Jurkat, Clone E6-1 (cell line): ENCODE measurements at regions not wholly inside any gene's neighbourhood (a gene's known extent, or its start where the extent isn't known, plus 50 kb on each side); places are given as distances from the start of the nearest gene placed in this dataset.
"Not testable (repeated sequence)": the region's sequence is repeated elsewhere in the genome, so short reads cannot be mapped to it uniquely, and the experiment has no call there.

Source experiments
- DNase-seq: peaks from one replicate; pipeline ENCODE4 v3.0.0-alpha.2; 2011; ENCODE audit warnings: low read depth, low spot score
- H3K4me3 ChIP-seq: 2 replicates; pipeline ENCODE4 v1.5.1; 2011; ENCODE audit warnings: mild to moderate bottlenecking, low read length, control low read depth, moderate library complexity

- DNase-seq = not testable (repeated sequence)
Observed at GRCh38 chr21:32823296-32823695, 51.7 kb upstream of the PAXBP1 start.

DNA sequence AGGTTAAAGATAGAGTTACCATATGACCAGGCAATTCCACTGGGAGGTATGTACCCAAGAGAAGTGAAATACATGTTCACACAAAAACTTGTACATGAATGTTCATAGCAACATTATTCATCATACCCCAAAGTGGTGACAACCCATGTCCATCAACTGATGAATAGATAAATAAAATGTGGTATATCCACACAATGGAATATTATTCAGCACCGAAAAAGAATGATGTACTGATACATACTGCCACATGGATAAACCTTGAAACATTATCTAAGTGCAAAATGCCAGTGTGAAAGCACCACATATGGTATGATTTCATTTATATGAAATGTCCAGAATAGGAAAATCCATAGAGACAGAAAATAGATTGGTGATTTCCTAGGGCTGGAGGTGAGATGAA lies 53.4 kb upstream of the PAXBP1 start:
- H3K4me3 ChIP-seq = no peak overlapping the region
- no peak for DNase-seq

More at GRCh38 chr21:32823296-32823695, 51.7 kb upstream of the PAXBP1 start:
- not testable (repeated sequence) for H3K4me3 ChIP-seq

GRCh38 chr21:32826329-32827167 lies 55.0 kb upstream of the PAXBP1 start:
- no peak overlapping the region for H3K4me3 ChIP-seq
- peak; percentile 64 for DNase-seq

- DNase-seq = no peak
Observed at GRCh38 chr21:32828908-32829307, 57.4 kb upstream of the PAXBP1 start.

DNA sequence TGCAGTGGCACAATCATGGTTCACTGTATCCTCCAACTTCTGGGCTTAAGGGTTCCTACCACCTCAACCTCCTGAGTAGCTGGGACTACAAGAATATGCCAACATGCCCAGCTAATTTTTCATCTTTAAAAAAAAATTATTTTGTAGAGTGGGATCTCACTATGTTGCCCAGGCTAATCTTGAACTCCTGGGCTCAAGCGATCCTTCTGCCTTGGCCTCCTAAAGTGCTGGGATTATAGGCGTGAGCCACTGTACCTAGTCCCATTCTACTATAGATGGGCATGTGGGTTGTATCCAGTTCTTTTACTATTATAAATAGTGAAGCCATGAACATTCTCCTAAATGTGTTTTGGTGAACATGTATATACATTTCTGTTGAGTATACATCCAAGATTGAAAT lies 57.9 kb upstream of the PAXBP1 start:
- DNase-seq = no peak
- H3K4me3 ChIP-seq = no peak overlapping the region

More at GRCh38 chr21:32828908-32829307, 57.4 kb upstream of the PAXBP1 start:
- no peak overlapping the region for H3K4me3 ChIP-seq

GRCh38 chr21:32831779-32832178 lies 60.2 kb upstream of the PAXBP1 start:
- not testable (repeated sequence) for H3K4me3 ChIP-seq, DNase-seq

- no peak for DNase-seq
- H3K4me3 ChIP-seq = no peak overlapping the region
Observed at GRCh38 chr21:32834211-32834915, 62.8 kb upstream of the PAXBP1 start.

DNA sequence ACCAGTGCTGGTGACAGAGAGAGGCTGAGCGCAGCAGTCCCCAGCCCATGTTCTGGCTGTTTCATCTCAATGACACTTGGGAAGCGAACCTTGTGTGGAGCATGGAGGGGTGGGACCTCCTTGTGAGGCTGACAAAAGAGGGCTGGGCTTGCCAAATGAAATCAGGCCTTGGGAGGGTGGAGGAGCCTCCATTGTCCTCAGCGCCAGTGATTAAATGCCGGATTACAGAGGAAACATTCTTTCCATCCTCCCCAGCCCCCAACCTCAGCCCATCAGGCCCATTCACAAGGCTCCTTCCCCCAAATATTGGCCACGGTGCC lies 63.3 kb upstream of the PAXBP1 start:
- H3K4me3 ChIP-seq = no peak overlapping the region
- DNase-seq = no peak

DNA sequence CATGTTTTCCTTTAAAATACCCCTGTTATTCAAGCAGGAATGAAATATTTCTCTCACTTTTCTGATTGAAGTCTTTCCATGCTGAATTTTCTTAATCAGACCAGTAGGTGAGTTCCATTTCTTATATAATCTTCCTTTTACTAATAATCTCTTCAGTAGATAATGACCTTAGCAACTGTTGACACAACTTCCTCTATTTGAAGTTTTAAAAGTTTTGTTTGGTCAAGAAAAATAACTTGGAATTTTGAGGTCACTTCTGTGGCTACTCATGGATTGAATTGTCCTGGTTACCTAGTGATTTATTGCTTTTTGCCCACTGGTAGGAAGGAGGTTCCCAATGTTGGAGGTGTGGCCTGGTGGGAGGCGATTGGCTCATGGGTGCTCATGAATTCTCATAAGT lies 70.6 kb upstream of the PAXBP1 start:
- no peak overlapping the region for H3K4me3 ChIP-seq
- DNase-seq = no peak

DNA sequence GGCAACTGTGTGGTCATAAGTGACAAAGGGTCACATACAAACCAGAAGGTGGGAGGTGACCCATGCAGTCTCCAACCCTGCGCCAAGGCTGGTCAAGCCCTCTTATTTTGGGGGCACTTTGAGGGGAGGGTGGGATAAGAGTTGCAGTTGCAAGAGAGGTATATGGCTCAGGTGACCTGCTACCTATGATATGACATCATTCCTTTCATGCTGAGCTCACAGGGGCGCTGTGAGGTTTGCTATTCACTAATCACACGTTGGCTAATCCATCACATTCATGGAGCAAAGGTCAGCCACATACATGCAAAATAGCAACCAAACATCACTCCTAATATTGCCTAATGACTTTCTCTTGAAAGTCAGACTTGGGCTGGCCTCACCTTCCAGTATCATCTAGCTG lies 72.0 kb upstream of the PAXBP1 start:
- H3K4me3 ChIP-seq = no peak overlapping the region
- no peak for DNase-seq

GRCh38 chr21:32844076-32844475 lies 72.5 kb upstream of the PAXBP1 start:
- DNase-seq = no peak
- H3K4me3 ChIP-seq = no peak overlapping the region

GRCh38 chr21:32844653-32845436 lies 73.3 kb upstream of the PAXBP1 start:
- no peak for DNase-seq
- no peak overlapping the region for H3K4me3 ChIP-seq

DNA sequence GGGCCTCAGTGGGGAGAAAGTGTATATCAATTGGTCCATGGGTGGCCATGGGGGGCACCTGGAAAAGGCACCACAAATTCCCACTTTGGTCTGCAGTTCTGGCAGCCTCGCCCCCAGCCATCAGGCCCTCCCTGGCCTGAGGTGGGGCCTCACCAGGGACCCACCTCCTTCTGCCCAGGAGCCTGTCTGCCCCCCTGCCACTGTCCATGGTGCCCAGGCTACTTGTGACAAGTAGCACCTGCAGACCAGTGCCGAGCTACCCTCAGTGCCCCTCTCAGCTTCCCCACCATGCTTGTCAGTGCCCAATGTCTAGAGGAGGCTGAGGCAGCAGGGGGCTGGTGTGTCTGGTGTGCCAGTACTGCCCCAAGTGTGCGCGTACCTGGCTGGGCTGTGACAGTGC lies 87.1 kb upstream of the PAXBP1 start:
- no peak overlapping the region for H3K4me3 ChIP-seq
- DNase-seq = no peak

DNA sequence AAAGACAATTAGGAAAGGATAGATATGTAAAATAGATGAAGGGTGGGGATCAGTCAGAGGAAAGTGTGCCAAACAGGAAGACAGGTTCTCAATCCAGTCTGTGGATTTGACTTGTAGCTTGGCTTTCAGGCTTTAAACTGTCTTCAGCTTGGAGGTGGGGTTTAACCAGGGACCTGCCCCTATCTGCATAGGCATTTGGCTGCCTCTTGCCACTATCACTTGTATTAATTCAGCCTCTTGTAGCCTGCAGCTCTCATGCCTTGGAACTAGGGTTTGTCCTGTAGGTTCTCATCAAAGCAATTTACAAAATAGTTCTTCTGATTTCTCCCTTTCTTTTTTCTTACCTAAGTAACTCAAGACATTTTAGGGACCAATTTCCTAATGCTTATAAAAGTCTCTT lies 88.8 kb upstream of the PAXBP1 start:
- no peak overlapping the region for H3K4me3 ChIP-seq
- no peak for DNase-seq

GRCh38 chr21:32861866-32862265 lies 90.3 kb upstream of the PAXBP1 start:
- no peak overlapping the region for H3K4me3 ChIP-seq
- no peak for DNase-seq

DNA sequence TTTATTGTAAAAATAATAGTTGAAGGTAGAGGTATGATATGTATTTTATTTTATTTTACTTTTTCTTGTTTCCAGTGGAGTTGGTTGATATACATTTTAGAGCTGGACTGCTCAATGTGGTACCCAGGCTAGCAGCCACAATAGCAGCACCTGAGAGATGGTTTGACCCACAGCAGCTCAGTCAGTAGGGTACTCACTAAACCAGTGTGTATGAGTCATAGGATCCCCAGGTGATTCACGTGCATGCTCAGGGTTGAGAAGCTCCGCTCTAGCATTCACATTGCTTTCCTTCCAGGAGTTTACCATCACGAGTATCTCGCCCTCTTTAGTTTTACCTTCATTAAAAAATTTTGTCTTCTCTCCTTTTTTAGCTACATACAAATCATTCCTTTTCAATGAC lies 96.0 kb upstream of the PAXBP1 start:
- H3K4me3 ChIP-seq = no peak overlapping the region
- DNase-seq = no peak

DNA sequence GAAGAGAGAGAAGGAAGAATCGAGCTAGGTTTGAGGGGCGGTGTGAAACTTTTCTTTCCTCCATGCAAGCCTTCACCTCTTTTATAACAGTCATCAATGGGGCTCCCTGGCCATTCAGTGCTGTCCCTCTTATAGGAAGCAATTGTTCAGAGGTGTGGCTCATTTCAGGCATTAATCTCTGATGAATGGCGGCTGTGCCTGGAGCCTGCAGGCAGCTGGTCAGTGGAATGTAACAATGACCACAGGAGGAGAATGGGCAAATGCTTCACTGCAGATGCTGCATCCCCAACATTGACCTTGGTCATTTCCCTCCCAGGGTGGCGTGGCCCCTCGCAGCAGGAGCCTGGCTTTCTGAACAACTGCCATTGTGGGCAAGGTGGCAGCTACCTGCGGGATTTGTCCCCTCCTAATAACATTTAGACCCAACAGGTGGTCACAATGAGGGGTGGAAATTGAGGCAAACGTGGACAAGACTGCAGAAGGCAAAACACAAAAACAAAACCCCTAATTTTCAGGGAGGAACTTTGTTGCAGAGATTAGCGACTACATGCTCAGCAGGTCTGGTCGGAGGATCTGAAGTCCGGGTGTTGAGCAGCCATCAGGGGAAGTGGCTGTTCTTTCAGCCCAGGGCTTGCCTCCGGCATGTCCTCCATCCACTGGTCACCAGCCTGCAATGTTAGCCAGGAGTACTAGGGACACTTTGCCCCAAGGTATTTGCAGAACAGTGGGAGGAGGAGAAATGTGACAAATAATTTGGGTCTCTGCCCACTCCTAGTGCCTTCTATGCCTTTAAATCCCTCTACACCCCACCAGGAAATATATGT lies 97.3 kb upstream of the PAXBP1 start:
- DNase-seq = no peak

DNA sequence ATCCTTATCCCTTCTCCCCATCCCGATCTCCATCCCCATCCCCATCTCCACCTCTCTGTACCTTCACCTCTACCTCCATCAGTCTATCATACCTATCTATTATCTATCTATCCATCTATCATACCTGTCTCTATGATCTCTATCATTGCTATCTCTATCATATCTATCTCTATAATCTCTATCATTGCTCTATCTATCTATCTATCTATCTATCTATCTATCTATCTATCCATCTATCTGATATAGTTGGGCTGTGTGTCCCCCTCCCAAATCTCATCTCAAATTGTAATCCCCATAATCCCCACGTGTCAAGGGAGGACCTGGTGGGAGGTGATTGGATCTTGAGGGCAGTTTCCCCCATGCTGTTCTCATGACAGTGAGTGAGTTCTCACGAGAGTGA lies 97.9 kb upstream of the PAXBP1 start:
- H3K4me3 ChIP-seq = no peak overlapping the region
- DNase-seq = no peak

More for the DNA sequence above, 97.3 kb upstream of the PAXBP1 start:
- no peak overlapping the region for H3K4me3 ChIP-seq

DNA sequence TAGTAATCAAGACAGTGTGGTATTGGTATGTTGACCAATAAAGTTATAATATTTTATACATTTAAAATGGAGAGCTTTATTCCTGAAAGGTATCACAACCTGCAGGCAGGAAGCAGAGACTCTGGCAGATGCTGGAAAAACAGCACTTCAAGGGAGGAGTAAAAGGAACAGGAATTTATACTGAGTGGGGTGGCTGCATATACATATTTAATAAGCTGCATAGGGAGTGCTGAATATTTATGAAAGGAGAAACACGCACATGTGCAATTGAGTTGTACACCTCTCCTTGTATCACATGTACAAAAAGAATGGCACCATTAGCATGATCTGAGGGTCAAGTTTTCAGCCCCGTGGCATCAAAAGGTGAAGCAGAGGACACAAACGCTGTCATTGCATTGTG lies 104.9 kb upstream of the PAXBP1 start:
- DNase-seq = no peak
- H3K4me3 ChIP-seq = no peak overlapping the region
